Activated CD4-positive, alpha-beta T cell treated with anti-CD3 and anti-CD28 coated beads, Interleukin-2, amount 10 ng/mL, durations not matched to agents 7 days and 5 days (primary cell): ENCODE measurements at regions not wholly inside any gene's neighbourhood (a gene's known extent, or its start where the extent isn't known, plus 50 kb on each side); places are given as distances from the start of the nearest gene placed in this dataset.

Experiments used
- CTCF ChIA-PET: fragments of 350-600 bp; sonication (Branson Sonifier 250); formaldehyde crosslinking; loops from one replicate; lab custom pipeline; 2021; ENCODE audit warnings: antibody characterized with exemption; lab: Charles Lee
- POLR2A ChIA-PET: fragments of 350-600 bp; sonication (Branson Sonifier 250); formaldehyde crosslinking; loops from one replicate; lab custom pipeline; 2021; ENCODE audit warnings: antibody characterized with exemption; lab: Charles Lee
- DNase-seq: peaks from one replicate; pipeline ENCODE4 v3.0.0-alpha.2; 2020
- H3K27ac Mint-ChIP-seq: one replicate; pipeline ENCODE4 v1.8.0; 2021; ENCODE audit warnings: mild to moderate bottlenecking, moderate library complexity, mixed read lengths
- H3K27me3 Mint-ChIP-seq: one replicate; pipeline ENCODE4 v1.8.0; 2021; ENCODE audit warnings: mixed read lengths
- H3K36me3 Mint-ChIP-seq: one replicate; pipeline ENCODE4 v1.8.0; 2021; ENCODE audit warnings: low read depth, mixed read lengths
- H3K4me1 Mint-ChIP-seq: one replicate; pipeline ENCODE4 v1.8.0; 2021; ENCODE audit warnings: mixed read lengths
- H3K4me3 Mint-ChIP-seq: one replicate; pipeline ENCODE4 v1.8.0; 2021; ENCODE audit warnings: mild to moderate bottlenecking, moderate library complexity, mixed read lengths
- H3K9me3 Mint-ChIP-seq: one replicate; pipeline ENCODE4 v1.8.0; 2021; ENCODE audit warnings: mixed read lengths

GRCh38 chr16:52103791-52104190, 443.2 kb downstream of the TOX3 start:
- CTCF ChIA-PET = no interaction called here
- Mint-ChIP-seq H3K36me3 (no peaks in the 10 kb centered on the region), H3K9me3 (peaks cover 2% of the 10 kb centered on the region), H3K27me3 (no peaks in the 10 kb centered on the region), H3K4me3 (no peak overlapping the region), H3K4me1 (no peaks in the 10 kb centered on the region), H3K27ac (no peak overlapping the region)
- DNase-seq = no peak
- POLR2A ChIA-PET = no interaction called here

- POLR2A ChIA-PET = no interaction called here
- no peak overlapping the region for H3K4me3 Mint-ChIP-seq
- CTCF ChIA-PET = no interaction called here
Observed at GRCh38 chr16:52101246-52101645, 445.7 kb downstream of the TOX3 start.

GRCh38 chr16:52099382-52099781, 447.6 kb downstream of the TOX3 start:
- H3K27me3 Mint-ChIP-seq = no peaks in the 10 kb centered on the region
- no peaks in the 10 kb centered on the region for H3K36me3 Mint-ChIP-seq

More at GRCh38 chr16:52101246-52101645, 445.7 kb downstream of the TOX3 start:
- no peak for DNase-seq
- Mint-ChIP-seq H3K4me1 (no peaks in the 10 kb centered on the region), H3K27me3 (no peaks in the 10 kb centered on the region), H3K9me3 (peaks cover 2% of the 10 kb centered on the region), H3K27ac (no peak overlapping the region), H3K36me3 (no peaks in the 10 kb centered on the region)

GRCh38 chr16:52095471-52095870, 451.5 kb downstream of the TOX3 start:
- Mint-ChIP-seq H3K4me3 (no peak overlapping the region), H3K36me3 (no peaks in the 10 kb centered on the region), H3K27ac (no peak overlapping the region), H3K27me3 (no peaks in the 10 kb centered on the region), H3K9me3 (no peaks in the 10 kb centered on the region), H3K4me1 (no peaks in the 10 kb centered on the region)
- ChIA-PET POLR2A (no interaction called here), CTCF (no interaction called here)
- DNase-seq = no peak

More at GRCh38 chr16:52099382-52099781, 447.6 kb downstream of the TOX3 start:
- Mint-ChIP-seq H3K27ac (no peak overlapping the region), H3K4me3 (no peak overlapping the region), H3K9me3 (peaks cover 2% of the 10 kb centered on the region), H3K4me1 (no peaks in the 10 kb centered on the region)
- ChIA-PET POLR2A (no interaction called here), CTCF (no interaction called here)
- no peak for DNase-seq

GRCh38 chr16:52092126-52092525, 454.8 kb downstream of the TOX3 start:
- Mint-ChIP-seq H3K36me3 (no peaks in the 10 kb centered on the region), H3K9me3 (no peaks in the 10 kb centered on the region), H3K4me1 (no peaks in the 10 kb centered on the region), H3K27me3 (no peaks in the 10 kb centered on the region), H3K27ac (no peak overlapping the region), H3K4me3 (no peak overlapping the region)
- ChIA-PET POLR2A (no interaction called here), CTCF (no interaction called here)
- DNase-seq = no peak

- H3K27me3 Mint-ChIP-seq = no peaks in the 10 kb centered on the region
Observed at GRCh38 chr16:52090080-52090479, 456.9 kb downstream of the TOX3 start.

GRCh38 chr16:52089476-52089875, 457.5 kb downstream of the TOX3 start:
- H3K36me3 Mint-ChIP-seq = no peaks in the 10 kb centered on the region
- H3K9me3 Mint-ChIP-seq = no peaks in the 10 kb centered on the region
- no peak overlapping the region for H3K4me3 Mint-ChIP-seq
- POLR2A ChIA-PET = no interaction called here
- CTCF ChIA-PET = no interaction called here
- no peaks in the 10 kb centered on the region for H3K4me1 Mint-ChIP-seq
- no peaks in the 10 kb centered on the region for H3K27me3 Mint-ChIP-seq
- DNase-seq = no peak
- no peak overlapping the region for H3K27ac Mint-ChIP-seq

More at GRCh38 chr16:52090080-52090479, 456.9 kb downstream of the TOX3 start:
- CTCF ChIA-PET = no interaction called here
- Mint-ChIP-seq H3K4me3 (no peak overlapping the region), H3K36me3 (no peaks in the 10 kb centered on the region), H3K4me1 (no peaks in the 10 kb centered on the region), H3K9me3 (no peaks in the 10 kb centered on the region), H3K27ac (no peak overlapping the region)
- POLR2A ChIA-PET = no interaction called here
- no peak for DNase-seq

- H3K4me3 Mint-ChIP-seq = no peak overlapping the region
- H3K27me3 Mint-ChIP-seq = no peaks in the 10 kb centered on the region
- CTCF ChIA-PET = no interaction called here
- H3K36me3 Mint-ChIP-seq = no peaks in the 10 kb centered on the region
- peaks cover 3% of the 10 kb centered on the region for H3K9me3 Mint-ChIP-seq
- H3K4me1 Mint-ChIP-seq = no peaks in the 10 kb centered on the region
- no peak for DNase-seq
- no peak overlapping the region for H3K27ac Mint-ChIP-seq
- POLR2A ChIA-PET = no interaction called here
Observed at GRCh38 chr16:52086901-52087300, 460.0 kb downstream of the TOX3 start.

GRCh38 chr16:52078716-52079655, 468.0 kb downstream of the TOX3 start:
- CTCF ChIA-PET = no interaction called here

GRCh38 chr16:52077607-52078006, 469.3 kb downstream of the TOX3 start:
- POLR2A ChIA-PET = no interaction called here
- DNase-seq = no peak
- no peaks in the 10 kb centered on the region for H3K9me3 Mint-ChIP-seq
- H3K4me3 Mint-ChIP-seq = no peak overlapping the region
- no peaks in the 10 kb centered on the region for H3K36me3 Mint-ChIP-seq
- H3K27ac Mint-ChIP-seq = no peak overlapping the region
- CTCF ChIA-PET = no interaction called here
- H3K4me1 Mint-ChIP-seq = no peaks in the 10 kb centered on the region
- H3K27me3 Mint-ChIP-seq = no peaks in the 10 kb centered on the region

More at GRCh38 chr16:52078716-52079655, 468.0 kb downstream of the TOX3 start:
- H3K36me3 Mint-ChIP-seq = no peaks in the 10 kb centered on the region
- DNase-seq = no peak
- no peak overlapping the region for H3K27ac Mint-ChIP-seq
- H3K9me3 Mint-ChIP-seq = peaks cover 3% of the 10 kb centered on the region
- no peaks in the 10 kb centered on the region for H3K4me1 Mint-ChIP-seq
- H3K4me3 Mint-ChIP-seq = no peak overlapping the region
- H3K27me3 Mint-ChIP-seq = no peaks in the 10 kb centered on the region
- POLR2A ChIA-PET = no interaction called here

- no peak overlapping the region for H3K4me3 Mint-ChIP-seq
- POLR2A ChIA-PET = no interaction called here
- H3K4me1 Mint-ChIP-seq = no peaks in the 10 kb centered on the region
Observed at GRCh38 chr16:52076801-52077201, 470.1 kb downstream of the TOX3 start.

GRCh38 chr16:52076332-52076731, 470.6 kb downstream of the TOX3 start:
- no peak for DNase-seq
- Mint-ChIP-seq H3K36me3 (no peaks in the 10 kb centered on the region), H3K27me3 (no peaks in the 10 kb centered on the region), H3K27ac (no peak overlapping the region), H3K4me3 (no peak overlapping the region), H3K4me1 (no peaks in the 10 kb centered on the region), H3K9me3 (no peaks in the 10 kb centered on the region)
- ChIA-PET POLR2A (no interaction called here), CTCF (no interaction called here)

More at GRCh38 chr16:52076801-52077201, 470.1 kb downstream of the TOX3 start:
- no peaks in the 10 kb centered on the region for H3K36me3 Mint-ChIP-seq
- H3K27ac Mint-ChIP-seq = no peak overlapping the region
- CTCF ChIA-PET = no interaction called here
- no peaks in the 10 kb centered on the region for H3K27me3 Mint-ChIP-seq
- H3K9me3 Mint-ChIP-seq = no peaks in the 10 kb centered on the region
- no peak for DNase-seq

GRCh38 chr16:52074133-52074532, 472.8 kb downstream of the TOX3 start:
- POLR2A ChIA-PET = no interaction called here
- H3K4me1 Mint-ChIP-seq = no peaks in the 10 kb centered on the region

More at GRCh38 chr16:52074133-52074532, 472.8 kb downstream of the TOX3 start:
- CTCF ChIA-PET = no interaction called here
- no peak for DNase-seq
- H3K9me3 Mint-ChIP-seq = no peaks in the 10 kb centered on the region
- H3K4me3 Mint-ChIP-seq = no peak overlapping the region
- H3K27ac Mint-ChIP-seq = no peak overlapping the region
- no peaks in the 10 kb centered on the region for H3K27me3 Mint-ChIP-seq
- no peaks in the 10 kb centered on the region for H3K36me3 Mint-ChIP-seq
